ENCODE measurements at regions not wholly inside any gene's neighbourhood (a gene's known extent, or its start where the extent isn't known, plus 50 kb on each side); places are given as distances from the start of the nearest gene placed in this dataset.

DNA sequence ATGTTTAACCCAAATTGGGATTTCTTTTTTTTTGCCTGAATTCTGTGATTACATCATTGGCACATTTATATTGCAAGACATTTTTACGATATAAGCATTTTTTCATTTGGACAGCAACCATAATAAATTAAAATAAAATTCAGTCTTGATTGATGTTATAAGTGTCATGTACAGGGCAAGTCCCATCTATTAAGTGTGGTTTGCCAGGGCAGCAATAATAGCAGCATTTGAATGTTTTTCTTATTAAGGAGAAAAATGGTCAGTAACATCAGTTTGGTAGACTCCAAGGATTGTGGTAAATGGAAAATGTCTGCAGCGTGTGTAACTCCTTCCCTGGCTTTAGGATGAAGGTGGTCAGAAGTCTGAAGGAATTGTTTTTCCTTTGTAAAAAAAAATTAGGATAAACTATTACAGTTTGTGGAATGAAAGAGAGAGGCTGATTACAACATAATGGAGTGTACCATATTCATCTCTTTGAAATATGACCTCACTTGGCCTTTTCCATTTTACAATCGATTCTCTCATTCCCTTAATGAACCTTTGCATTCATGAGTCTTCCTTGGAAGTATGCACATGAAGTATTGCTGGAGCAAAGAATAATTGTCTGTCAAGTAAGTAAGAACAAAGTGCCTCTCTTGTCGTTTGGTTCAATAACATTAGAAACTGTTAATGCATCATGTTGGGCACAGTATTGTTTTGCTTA lies 405.4 kb upstream of the THRB start:
- CTCF ChIA-PET (ENCODE audit: partially characterized antibody): interaction anchor here (0.6 to 1.0 kb wide), 2 partner anchors 15 to 694 kb away, joined by 3 read pairs; no protein-coding TSS in a partner anchor
- 91% methylated on average over 4 of the region's 4 CpGs; no CpG with 5 or more reads in 1 of the 2 experiments for WGBS, 2 experiments (ENCODE audit: extremely low coverage in 1 of 2, insufficient coverage in 1 of 2, insufficient read length in 1 of 2, insufficient replicate concordance in 2 of 2, low coverage in 1 of 2, low lambda C conversion rate in 2 of 2, missing lambda C conversion rate in 1 of 2)
- H3K79me1 ChIP-seq (ENCODE audit: low read depth, low read length): no peaks in the 10 kb centered on the region
- TF ChIP-seq TAF1 (IDR thresholded peaks at IDR 0.05; ENCODE audit: low read depth, low read length) (no peak), POLR2A (IDR thresholded peaks at IDR 0.05; ENCODE audit: control extremely low read depth in 1 of 2, low read depth in 2 of 2, low read length in 2 of 2) (no peak), YY1 (IDR thresholded peaks at IDR 0.05; ENCODE audit: low read depth, low read length) (no peak), RFX5 (IDR thresholded peaks at IDR 0.05; ENCODE audit: borderline replicate concordance, low read depth, low read length) (no peak), CBX5 (IDR thresholded peaks at IDR 0.05; ENCODE audit: low read depth, low read length) (no peak), MAFK (IDR thresholded peaks at IDR 0.05; ENCODE audit: low read depth, low read length) (no peak), KDM5A (IDR thresholded peaks at IDR 0.05; ENCODE audit: low read length) (no peak), TAF7 (optimal IDR thresholded peaks at IDR 0.05; ENCODE audit: borderline replicate concordance, low read depth, low read length) (no peak)
- TF ChIP-seq, protein P1, sequence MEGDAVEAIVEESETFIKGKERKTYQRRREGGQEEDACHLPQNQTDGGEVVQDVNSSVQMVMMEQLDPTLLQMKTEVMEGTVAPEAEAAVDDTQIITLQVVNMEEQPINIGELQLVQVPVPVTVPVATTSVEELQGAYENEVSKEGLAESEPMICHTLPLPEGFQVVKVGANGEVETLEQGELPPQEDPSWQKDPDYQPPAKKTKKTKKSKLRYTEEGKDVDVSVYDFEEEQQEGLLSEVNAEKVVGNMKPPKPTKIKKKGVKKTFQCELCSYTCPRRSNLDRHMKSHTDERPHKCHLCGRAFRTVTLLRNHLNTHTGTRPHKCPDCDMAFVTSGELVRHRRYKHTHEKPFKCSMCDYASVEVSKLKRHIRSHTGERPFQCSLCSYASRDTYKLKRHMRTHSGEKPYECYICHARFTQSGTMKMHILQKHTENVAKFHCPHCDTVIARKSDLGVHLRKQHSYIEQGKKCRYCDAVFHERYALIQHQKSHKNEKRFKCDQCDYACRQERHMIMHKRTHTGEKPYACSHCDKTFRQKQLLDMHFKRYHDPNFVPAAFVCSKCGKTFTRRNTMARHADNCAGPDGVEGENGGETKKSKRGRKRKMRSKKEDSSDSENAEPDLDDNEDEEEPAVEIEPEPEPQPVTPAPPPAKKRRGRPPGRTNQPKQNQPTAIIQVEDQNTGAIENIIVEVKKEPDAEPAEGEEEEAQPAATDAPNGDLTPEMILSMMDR (IDR thresholded peaks at IDR 0.05; ENCODE audit: control extremely low read depth in 1 of 3, insufficient read depth in 1 of 3, low read depth in 1 of 3, low read length in 3 of 3): no peak
- TF ChIP-seq, protein P2, sequence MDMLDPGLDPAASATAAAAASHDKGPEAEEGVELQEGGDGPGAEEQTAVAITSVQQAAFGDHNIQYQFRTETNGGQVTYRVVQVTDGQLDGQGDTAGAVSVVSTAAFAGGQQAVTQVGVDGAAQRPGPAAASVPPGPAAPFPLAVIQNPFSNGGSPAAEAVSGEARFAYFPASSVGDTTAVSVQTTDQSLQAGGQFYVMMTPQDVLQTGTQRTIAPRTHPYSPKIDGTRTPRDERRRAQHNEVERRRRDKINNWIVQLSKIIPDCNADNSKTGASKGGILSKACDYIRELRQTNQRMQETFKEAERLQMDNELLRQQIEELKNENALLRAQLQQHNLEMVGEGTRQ (IDR thresholded peaks at IDR 0.05; ENCODE audit: low read length): no peak

More for the DNA sequence above, 405.4 kb upstream of the THRB start:
- Histone ChIP-seq H3K4ac (replicated peaks; ENCODE audit: insufficient read length, low read depth, low read length) (no peak overlapping the region), H3K14ac (ENCODE audit: insufficient read length) (no peak overlapping the region), H4K5ac (ENCODE audit: insufficient read length, low read depth, low read length) (no peak overlapping the region), H2BK12ac (ENCODE audit: low read depth, low read length) (no peak overlapping the region), H3K18ac (ENCODE audit: extremely low read depth, low read length) (no peak overlapping the region), H3K9ac (replicated peaks in 1 of 4; ENCODE audit: extremely low read depth in 1 of 4, low read depth in 3 of 4, low read length in 3 of 4) (no peak overlapping the region), H4K91ac (replicated peaks; ENCODE audit: insufficient read length, low read length) (no peak overlapping the region), H2AFZ (ENCODE audit: low read length) (no peak overlapping the region), H3K4me2 (ENCODE audit: insufficient read depth in 1 of 2, low read depth in 2 of 2, low read length in 2 of 2) (no peak overlapping the region), H3K79me2 (ENCODE audit: control insufficient read depth in 1 of 2, insufficient read depth in 2 of 2, low read length in 2 of 2) (no peaks in the 10 kb centered on the region), H2BK20ac (ENCODE audit: low read length) (no peak overlapping the region), H2BK15ac (ENCODE audit: low read length) (no peak overlapping the region), H4K8ac (ENCODE audit: extremely low read depth, insufficient read depth, low read length) (no peak overlapping the region), H2BK120ac (replicated peaks; ENCODE audit: low read depth, low read length) (no peak overlapping the region), H3K27me3 (replicated peaks in 1 of 4; ENCODE audit: control insufficient read depth in 3 of 4, extremely low read depth in 1 of 4, insufficient read depth in 3 of 4, low read length in 3 of 4) (no peaks in the 10 kb centered on the region), H3K4me3 (ENCODE audit: extremely low read depth in 1 of 4, insufficient read depth in 2 of 4, low read depth in 3 of 4, low read length in 4 of 4) (no peak overlapping the region), H4K20me1 (replicated peaks in 1 of 2; ENCODE audit: control insufficient read depth in 1 of 2, insufficient read depth in 2 of 2, low read length in 2 of 2) (no peaks in the 10 kb centered on the region), H3K36me3 (ENCODE audit: control insufficient read depth in 2 of 4, insufficient read depth in 4 of 4, low read length in 3 of 4) (no peaks in the 10 kb centered on the region), H3K56ac (replicated peaks; ENCODE audit: insufficient read length, low read depth, low read length) (no peak overlapping the region), H3K23ac (ENCODE audit: insufficient read length) (no peak overlapping the region), H3K4me1 (replicated peaks in 1 of 4; ENCODE audit: control insufficient read depth in 3 of 4, insufficient read depth in 4 of 4, low read length in 3 of 4) (no peaks in the 10 kb centered on the region), H3K27ac (ENCODE audit: low read depth, low read length) (no peak overlapping the region), H3K23me2 (ENCODE audit: low read depth, low read length) (no peaks in the 10 kb centered on the region), H2AK5ac (ENCODE audit: low read depth, low read length) (no peak overlapping the region), H2BK5ac (ENCODE audit: low read depth, low read length) (no peak overlapping the region), H3K9me3 (ENCODE audit: insufficient read depth in 2 of 2, low read depth in 1 of 2, low read length in 1 of 2) (no peaks in the 10 kb centered on the region)
- POLR2A ChIA-PET (ENCODE audit: partially characterized antibody): no interaction called here
- DNase-seq (ENCODE audit: low read depth in 1 of 2, low spot score in 2 of 2) (no peak), FAIRE-seq (no peak)

Data from H1 (cell line).